Smooth muscle cell (in vitro differentiated cells): ENCODE measurements at regions not wholly inside any gene's neighbourhood (a gene's known extent, or its start where the extent isn't known, plus 50 kb on each side); places are given as distances from the start of the nearest gene placed in this dataset.

Source experiments
- DNase-seq: peaks from one replicate; lab custom pipeline; 2025; ENCODE audit not compliant: unreplicated experiment; lab: John Stamatoyannopoulos, UW
- H2AFZ ChIP-seq: fragments of 200-600 bp; sonication (generic); 2 replicates; pipeline ENCODE4 v1.6.0; 2016; ENCODE audit warnings: antibody characterized with exemption, low read depth, mild to moderate bottlenecking
- H3F3A ChIP-seq: fragments of 200-600 bp; sonication (generic); 2 replicates; pipeline ENCODE4 v1.6.0; 2017; ENCODE audit warnings: antibody characterized with exemption, low read depth
- H3K27ac ChIP-seq: fragments of 200-600 bp; sonication (generic); 2 replicates; pipeline ENCODE4 v1.5.1; 2016; ENCODE audit warnings: low read depth, mild to moderate bottlenecking
- H3K27me3 ChIP-seq: fragments of 200-600 bp; sonication (generic); 2 replicates; pipeline ENCODE4 v1.6.1; 2016; ENCODE audit warnings: low read depth, mild to moderate bottlenecking
- H3K36me3 ChIP-seq: fragments of 200-600 bp; sonication (generic); 2 replicates; pipeline ENCODE4 v1.5.1; 2016; ENCODE audit warnings: low read depth
- H3K4me1 ChIP-seq: fragments of 200-600 bp; sonication (generic); 2 replicates; pipeline ENCODE4 v1.5.1; 2016; ENCODE audit warnings: low read depth
- H3K4me2 ChIP-seq: fragments of 200-600 bp; sonication (generic); 2 replicates; pipeline ENCODE4 v1.6.0; 2016; ENCODE audit warnings: mild to moderate bottlenecking
- H3K4me3 ChIP-seq: fragments of 200-600 bp; sonication (generic); 2 replicates; pipeline ENCODE4 v1.5.1; 2016; ENCODE audit warnings: mild to moderate bottlenecking
- H3K79me2 ChIP-seq: fragments of 200-600 bp; sonication (generic); 2 replicates; pipeline ENCODE4 v1.6.0; 2016; ENCODE audit warnings: low read depth, mild to moderate bottlenecking
- H3K9ac ChIP-seq: fragments of 200-600 bp; sonication (generic); 2 replicates; pipeline ENCODE4 v1.6.0; 2016; ENCODE audit warnings: low read depth
- H3K9me3 ChIP-seq: fragments of 200-600 bp; sonication (generic); replicated peaks from 2 replicates; pipeline ENCODE4 v1.5.1; 2016; ENCODE audit warnings: low read depth
- H4K20me1 ChIP-seq: fragments of 200-600 bp; sonication (generic); 2 replicates; pipeline ENCODE4 v1.6.0; 2016; ENCODE audit warnings: low read depth
- WGBS: methylation state at CpG from one replicate; pipeline ENCODE4 v1.1.7; 2016; ENCODE audit warnings: low lambda C conversion rate; 5-methylcytosine and 5-hydroxymethylcytosine counted together
- TF ChIP-seq, protein P1 (sequence below): fragments of 200-600 bp; sonication (generic); IDR thresholded peaks from 2 replicates; pipeline ENCODE4 v1.5.1; 2017; ENCODE audit warnings: borderline replicate concordance, mild to moderate bottlenecking, antibody characterized with exemption; ENCODE audit not compliant: insufficient read depth, poor library complexity, severe bottlenecking

DNA sequence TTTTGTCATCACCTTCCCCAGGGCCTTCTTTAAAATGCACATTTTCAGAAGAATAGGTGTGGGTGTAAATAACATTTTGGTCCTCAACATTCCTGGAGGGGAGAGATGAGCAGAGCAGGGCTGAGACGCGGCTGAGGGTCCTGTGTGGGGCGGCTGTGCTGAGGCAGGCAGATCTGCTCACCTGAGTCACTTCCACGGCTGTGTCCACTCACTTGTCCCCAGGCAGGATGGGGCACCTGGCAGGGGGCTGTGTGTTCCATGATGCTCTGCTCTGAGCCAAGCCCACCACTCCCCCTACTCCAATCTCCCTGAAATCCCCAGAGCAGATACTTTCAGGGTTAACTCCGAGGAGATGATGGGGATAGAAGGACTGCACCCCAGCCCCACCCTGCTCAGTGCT, 93.8 kb downstream of the GLRX3 start:
- Histone ChIP-seq H3K27me3 (no peaks in the 10 kb centered on the region), H4K20me1 (no peaks in the 10 kb centered on the region), H3K79me2 (no peaks in the 10 kb centered on the region), H3K9me3 (no peaks in the 10 kb centered on the region), H3F3A (no peaks in the 10 kb centered on the region), H3K9ac (no peak overlapping the region), H3K4me2 (no peak overlapping the region), H2AFZ (no peak overlapping the region), H3K4me3 (no peak overlapping the region), H3K36me3 (no peaks in the 10 kb centered on the region), H3K27ac (no peak overlapping the region), H3K4me1 (no peaks in the 10 kb centered on the region)
- TF ChIP-seq, protein P1, sequence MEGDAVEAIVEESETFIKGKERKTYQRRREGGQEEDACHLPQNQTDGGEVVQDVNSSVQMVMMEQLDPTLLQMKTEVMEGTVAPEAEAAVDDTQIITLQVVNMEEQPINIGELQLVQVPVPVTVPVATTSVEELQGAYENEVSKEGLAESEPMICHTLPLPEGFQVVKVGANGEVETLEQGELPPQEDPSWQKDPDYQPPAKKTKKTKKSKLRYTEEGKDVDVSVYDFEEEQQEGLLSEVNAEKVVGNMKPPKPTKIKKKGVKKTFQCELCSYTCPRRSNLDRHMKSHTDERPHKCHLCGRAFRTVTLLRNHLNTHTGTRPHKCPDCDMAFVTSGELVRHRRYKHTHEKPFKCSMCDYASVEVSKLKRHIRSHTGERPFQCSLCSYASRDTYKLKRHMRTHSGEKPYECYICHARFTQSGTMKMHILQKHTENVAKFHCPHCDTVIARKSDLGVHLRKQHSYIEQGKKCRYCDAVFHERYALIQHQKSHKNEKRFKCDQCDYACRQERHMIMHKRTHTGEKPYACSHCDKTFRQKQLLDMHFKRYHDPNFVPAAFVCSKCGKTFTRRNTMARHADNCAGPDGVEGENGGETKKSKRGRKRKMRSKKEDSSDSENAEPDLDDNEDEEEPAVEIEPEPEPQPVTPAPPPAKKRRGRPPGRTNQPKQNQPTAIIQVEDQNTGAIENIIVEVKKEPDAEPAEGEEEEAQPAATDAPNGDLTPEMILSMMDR: no peak
- 95% methylated on average over 5 of the region's 5 CpGs for WGBS
- DNase-seq: no peak

DNA sequence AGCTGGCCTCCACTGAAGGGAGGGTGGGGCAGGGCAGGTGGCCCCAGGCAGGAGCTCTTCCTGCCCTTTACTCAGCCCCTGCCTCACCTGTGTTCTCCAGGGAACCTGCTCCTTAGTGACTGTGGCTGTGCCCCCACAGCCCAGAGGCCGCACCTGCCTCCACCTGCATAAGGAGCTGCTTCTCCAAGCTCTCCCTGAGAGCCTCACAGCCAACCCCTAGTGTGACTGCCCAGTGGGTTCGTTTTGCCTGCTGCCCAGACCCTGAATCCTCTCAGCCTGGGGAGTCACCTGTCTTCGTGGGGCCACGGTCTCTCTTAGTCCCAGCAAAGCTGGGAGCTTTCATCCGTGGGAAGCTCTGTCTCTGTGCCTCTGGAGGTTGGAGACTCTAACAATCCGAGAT, 94.4 kb downstream of the GLRX3 start:
- Histone ChIP-seq H3K4me1 (no peaks in the 10 kb centered on the region), H3K9ac (no peak overlapping the region), H3K27ac (no peak overlapping the region), H3K36me3 (no peaks in the 10 kb centered on the region), H2AFZ (no peak overlapping the region), H3K4me2 (no peak overlapping the region), H3K9me3 (no peaks in the 10 kb centered on the region), H3K27me3 (no peaks in the 10 kb centered on the region), H3K4me3 (no peak overlapping the region), H3F3A (no peaks in the 10 kb centered on the region), H3K79me2 (no peaks in the 10 kb centered on the region), H4K20me1 (no peaks in the 10 kb centered on the region)
- WGBS: 95% methylated on average over 6 of the region's 6 CpGs
- TF ChIP-seq, protein P1: no peak
- DNase-seq: no peak

DNA sequence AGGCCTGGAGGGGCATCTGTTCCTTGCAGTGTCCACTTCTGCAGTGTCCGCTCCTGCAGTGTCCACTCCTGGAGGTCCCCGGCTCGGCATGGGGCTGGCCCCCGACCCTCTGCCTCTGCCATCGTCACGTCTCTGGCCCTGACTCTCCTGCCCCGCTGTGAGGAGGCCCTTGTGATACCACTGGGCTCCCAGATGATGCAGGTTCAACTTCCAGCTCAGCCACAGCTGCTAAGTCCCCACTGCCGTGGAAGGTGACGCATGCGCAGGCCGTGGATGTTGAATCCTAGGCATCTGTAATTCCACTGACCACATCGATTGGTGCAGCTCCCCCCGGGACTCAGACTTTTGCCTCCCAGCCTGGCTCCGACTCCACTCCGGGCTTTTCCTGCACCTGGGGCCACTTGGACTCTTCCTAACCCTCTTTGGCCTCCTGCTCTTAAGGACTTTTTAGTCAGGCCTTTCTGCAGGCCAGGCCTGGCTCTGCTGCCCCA, 95.1 kb downstream of the GLRX3 start:
- no peak overlapping the region for H2AFZ ChIP-seq
- H3K36me3 ChIP-seq: no peaks in the 10 kb centered on the region
- no peaks in the 10 kb centered on the region for H3F3A ChIP-seq
- H3K79me2 ChIP-seq: no peaks in the 10 kb centered on the region
- H4K20me1 ChIP-seq: no peaks in the 10 kb centered on the region
- 92% methylated on average over 15 of the region's 15 CpGs for WGBS
- no peaks in the 10 kb centered on the region for H3K4me1 ChIP-seq
- no peak for DNase-seq
- no peaks in the 10 kb centered on the region for H3K9me3 ChIP-seq
- no peaks in the 10 kb centered on the region for H3K27me3 ChIP-seq
- H3K4me2 ChIP-seq: no peak overlapping the region
- no peak overlapping the region for H3K27ac ChIP-seq
- H3K4me3 ChIP-seq: no peak overlapping the region
- no peak overlapping the region for H3K9ac ChIP-seq
- TF ChIP-seq, protein P1: no peak
